ENCODE measurements at regions not wholly inside any gene's neighbourhood (a gene's known extent, or its start where the extent isn't known, plus 50 kb on each side); places are given as distances from the start of the nearest gene placed in this dataset.

DNA sequence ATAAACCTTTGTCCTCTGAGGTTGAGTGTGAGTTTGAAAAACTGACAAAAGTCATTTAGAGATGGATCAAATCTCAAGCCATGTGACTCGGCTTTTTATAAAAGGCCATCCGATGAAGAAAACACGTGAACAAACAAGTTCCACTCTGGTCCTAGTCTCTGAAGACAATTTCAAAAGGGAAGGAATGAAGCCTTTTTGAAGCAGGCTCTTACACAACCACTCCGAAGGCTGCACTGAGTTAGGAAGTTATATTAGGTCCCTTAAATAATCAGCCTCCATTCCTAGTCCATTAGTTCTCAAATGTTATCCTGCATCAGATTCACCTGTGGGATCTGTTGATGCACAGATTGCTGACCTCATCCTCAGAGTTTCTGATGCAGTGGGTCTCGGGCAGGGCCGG lies 166.6 kb upstream of the HMHB1 start:
- TF ChIP-seq, protein P1, sequence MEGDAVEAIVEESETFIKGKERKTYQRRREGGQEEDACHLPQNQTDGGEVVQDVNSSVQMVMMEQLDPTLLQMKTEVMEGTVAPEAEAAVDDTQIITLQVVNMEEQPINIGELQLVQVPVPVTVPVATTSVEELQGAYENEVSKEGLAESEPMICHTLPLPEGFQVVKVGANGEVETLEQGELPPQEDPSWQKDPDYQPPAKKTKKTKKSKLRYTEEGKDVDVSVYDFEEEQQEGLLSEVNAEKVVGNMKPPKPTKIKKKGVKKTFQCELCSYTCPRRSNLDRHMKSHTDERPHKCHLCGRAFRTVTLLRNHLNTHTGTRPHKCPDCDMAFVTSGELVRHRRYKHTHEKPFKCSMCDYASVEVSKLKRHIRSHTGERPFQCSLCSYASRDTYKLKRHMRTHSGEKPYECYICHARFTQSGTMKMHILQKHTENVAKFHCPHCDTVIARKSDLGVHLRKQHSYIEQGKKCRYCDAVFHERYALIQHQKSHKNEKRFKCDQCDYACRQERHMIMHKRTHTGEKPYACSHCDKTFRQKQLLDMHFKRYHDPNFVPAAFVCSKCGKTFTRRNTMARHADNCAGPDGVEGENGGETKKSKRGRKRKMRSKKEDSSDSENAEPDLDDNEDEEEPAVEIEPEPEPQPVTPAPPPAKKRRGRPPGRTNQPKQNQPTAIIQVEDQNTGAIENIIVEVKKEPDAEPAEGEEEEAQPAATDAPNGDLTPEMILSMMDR (conservative IDR thresholded peaks at IDR 0.05; ENCODE audit: low read depth, low read length): no peak
- no peak for TF ChIP-seq EZH2 (IDR thresholded peaks at IDR 0.05; ENCODE audit: borderline replicate concordance, low read depth, low read length, poor library complexity, severe bottlenecking)
- CTCF ChIA-PET: no interaction called here
- Histone ChIP-seq H3K27me3 (replicated peaks; ENCODE audit: insufficient read depth, low read depth, low read length, poor library complexity) (no peaks in the 10 kb centered on the region), H3K36me3 (ENCODE audit: insufficient read depth, low read length, poor library complexity, severe bottlenecking) (no peaks in the 10 kb centered on the region), H3K4me1 (ENCODE audit: insufficient read depth, low read length, poor library complexity, severe bottlenecking) (no peaks in the 10 kb centered on the region), H3K27ac (ENCODE audit: low read depth, low read length, poor library complexity, severe bottlenecking) (no peak overlapping the region), H3K9me3 (ENCODE audit: low read depth, low read length, poor library complexity, severe bottlenecking) (no peaks in the 10 kb centered on the region), H3K4me3 (ENCODE audit: low read depth, low read length, poor library complexity, severe bottlenecking) (no peak overlapping the region)
- DNase-seq (ENCODE audit: low spot score): no peak
- intact Hi-C loops (cut with micrococcal nuclease; ENCODE audit: unreplicated experiment): no loop called here
- no TSS peak for BruUV-seq (replicated peaks)
- POLR2A ChIA-PET (ENCODE audit: low non-redundant PET): no interaction called here

- no peak for DNase-seq (ENCODE audit: low spot score)
- TF ChIP-seq EZH2 (IDR thresholded peaks at IDR 0.05; ENCODE audit: borderline replicate concordance, low read depth, low read length, poor library complexity, severe bottlenecking): no peak
- TF ChIP-seq, protein P1 (conservative IDR thresholded peaks at IDR 0.05; ENCODE audit: low read depth, low read length): no peak
- Histone ChIP-seq H3K4me1 (ENCODE audit: insufficient read depth, low read length, poor library complexity, severe bottlenecking) (no peaks in the 10 kb centered on the region), H3K9me3 (ENCODE audit: low read depth, low read length, poor library complexity, severe bottlenecking) (no peaks in the 10 kb centered on the region), H3K27ac (ENCODE audit: low read depth, low read length, poor library complexity, severe bottlenecking) (no peak overlapping the region), H3K36me3 (ENCODE audit: insufficient read depth, low read length, poor library complexity, severe bottlenecking) (no peaks in the 10 kb centered on the region), H3K4me3 (ENCODE audit: low read depth, low read length, poor library complexity, severe bottlenecking) (no peak overlapping the region), H3K27me3 (replicated peaks; ENCODE audit: insufficient read depth, low read depth, low read length, poor library complexity) (no peaks in the 10 kb centered on the region)
- intact Hi-C loops (cut with micrococcal nuclease; ENCODE audit: unreplicated experiment): no loop called here
- no TSS peak for BruUV-seq (replicated peaks)
- ChIA-PET CTCF (no interaction called here), POLR2A (ENCODE audit: low non-redundant PET) (no interaction called here)
Observed at GRCh38 chr5:143644727-143645126, 167.2 kb upstream of the HMHB1 start.

DNA sequence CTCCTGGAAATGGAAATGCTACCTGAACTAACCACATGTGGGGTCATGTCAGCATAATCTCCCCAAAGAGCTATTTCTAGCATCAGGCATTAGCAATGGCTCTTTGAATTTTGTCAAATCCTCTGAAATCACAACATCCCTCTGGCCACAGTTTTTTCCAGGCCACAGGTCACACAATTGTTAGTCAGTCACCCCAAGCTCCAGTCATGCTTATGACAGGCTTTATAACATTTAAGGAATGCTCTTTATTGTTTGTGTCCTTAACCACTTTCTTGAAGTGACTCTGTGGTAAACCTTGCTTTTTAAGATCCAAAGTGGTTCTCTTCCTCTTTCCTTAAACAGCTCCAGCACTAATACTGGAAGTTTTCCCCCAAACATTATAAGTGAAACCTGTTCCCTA lies 169.2 kb upstream of the HMHB1 start:
- H3K4me3 ChIP-seq (ENCODE audit: low read depth, low read length, poor library complexity, severe bottlenecking): no peak overlapping the region
- intact Hi-C loops (cut with micrococcal nuclease; ENCODE audit: unreplicated experiment): no loop called here
- POLR2A ChIA-PET (ENCODE audit: low non-redundant PET): no interaction called here
- H3K9me3 ChIP-seq (ENCODE audit: low read depth, low read length, poor library complexity, severe bottlenecking): no peaks in the 10 kb centered on the region
- BruUV-seq (replicated peaks): no TSS peak
- no peaks in the 10 kb centered on the region for H3K27me3 ChIP-seq (replicated peaks; ENCODE audit: insufficient read depth, low read depth, low read length, poor library complexity)
- no peak for DNase-seq (ENCODE audit: low spot score)
- H3K4me1 ChIP-seq (ENCODE audit: insufficient read depth, low read length, poor library complexity, severe bottlenecking): no peaks in the 10 kb centered on the region
- H3K27ac ChIP-seq (ENCODE audit: low read depth, low read length, poor library complexity, severe bottlenecking): no peak overlapping the region
- TF ChIP-seq, protein P1 (conservative IDR thresholded peaks at IDR 0.05; ENCODE audit: low read depth, low read length): no peak
- TF ChIP-seq EZH2 (IDR thresholded peaks at IDR 0.05; ENCODE audit: borderline replicate concordance, low read depth, low read length, poor library complexity, severe bottlenecking): no peak
- CTCF ChIA-PET: no interaction called here
- no peaks in the 10 kb centered on the region for H3K36me3 ChIP-seq (ENCODE audit: insufficient read depth, low read length, poor library complexity, severe bottlenecking)
